Vagina (tissue), 2 donors: ENCODE measurements at regions not wholly inside any gene's neighbourhood (a gene's known extent, or its start where the extent isn't known, plus 50 kb on each side); places are given as distances from the start of the nearest gene placed in this dataset.

ENCODE experiments used
- CTCF ChIP-seq, 3 experiments: fragments of 450-650 bp in 2 of 3; fragments of 200-600 bp in 1 of 3; sonication (generic) in 1 of 3; IDR thresholded peaks; one replicate each; pipeline ENCODE4 v1.5.1; 2017 to 2019; ENCODE audit warnings: antibody characterized with exemption in 3 of 3, mild to moderate bottlenecking in 2 of 3, moderate library complexity in 2 of 3
- POLR2A ChIP-seq, 2 donors: fragments of 450-650 bp; IDR thresholded peaks; one replicate each; pipeline ENCODE4 v1.6.1; 2017; ENCODE audit warnings: antibody characterized with exemption in 2 of 2, mild to moderate bottlenecking in 2 of 2, moderate library complexity in 2 of 2

- TF ChIP-seq CTCF (IDR thresholded peaks at IDR 0.05) (no peak), POLR2A (IDR thresholded peaks at IDR 0.05) (no peak)
Observed at GRCh38 chr3:73270839-73271483, 209.5 kb downstream of the EBLN2 start.
